GM12878 (cell line): ENCODE measurements at regions not wholly inside any gene's neighbourhood (a gene's known extent, or its start where the extent isn't known, plus 50 kb on each side); places are given as distances from the start of the nearest gene placed in this dataset.

Experiments
- ATAC-seq: fragments of 200-7000 bp; cut with Tn5 transposase; 3 replicates; pipeline ENCODE4 v1.9.1; 2020; ENCODE audit warnings: mild to moderate bottlenecking, moderate library complexity
- BruUV-seq: library from RNA; stranded (reverse); fragments of 400-500 nt; replicated peaks from 2 replicates; lab custom pipeline; 2021; lab: Mats Ljungman, UMichigan
- CTCF ChIA-PET: fragments of 300-600 bp; sonication (Branson Sonifier 250); formaldehyde crosslinking; extraction: SDS; loops from one replicate; lab custom pipeline; 2021; ENCODE audit warnings: inconsistent platforms; lab: Yijun Ruan, JAX
- POLR2A ChIA-PET: fragments of 350-600 bp; formaldehyde crosslinking; extraction: SDS; loops from one replicate; lab custom pipeline; 2021; ENCODE audit warnings: inconsistent platforms; lab: Charles Lee
- RAD21 ChIA-PET: fragments of 300-600 bp; sonication (Branson Sonifier 250); formaldehyde crosslinking; loops from one replicate; lab custom pipeline; 2023; ENCODE audit warnings: antibody characterized with exemption; ENCODE audit not compliant: unreplicated experiment; lab: Charles Lee
- SMC1A ChIA-PET: fragments of 300-600 bp; sonication (Branson Sonifier 250); formaldehyde crosslinking; loops from one replicate; lab custom pipeline; 2023; ENCODE audit not compliant: unreplicated experiment, uncharacterized antibody; lab: Charles Lee
- DNase-seq: peaks from one replicate; pipeline ENCODE4 v3.0.0-alpha.2; 2011; ENCODE audit warnings: low read depth, low spot score
- FAIRE-seq: peaks from 3 replicates; lab custom pipeline; 2011; peaks lifted over from hg19 to GRCh38; lab: Jason Lieb, UNC
- H2AFZ ChIP-seq: 2 replicates; pipeline ENCODE4 v1.6.0; 2011; ENCODE audit warnings: low read depth, low read length, control low read depth; ENCODE audit not compliant: control insufficient read depth
- H3K27ac ChIP-seq: 2 replicates; pipeline ENCODE4 v1.5.1; 2011; ENCODE audit warnings: control low read depth; ENCODE audit not compliant: control insufficient read depth, insufficient read depth
- H3K27me3 ChIP-seq, 2 experiments: replicated peaks in 1 of 2; 2 replicates each; pipeline versions ENCODE4 v1.6.0 to v1.6.1; 2011; ENCODE audit warnings: low read length in 1 of 2; ENCODE audit not compliant: control insufficient read depth in 2 of 2, insufficient read depth in 2 of 2
- H3K36me3 ChIP-seq, 2 experiments: 2 replicates each; pipeline ENCODE4 v1.5.1; 2011; ENCODE audit warnings: low read length in 1 of 2; ENCODE audit not compliant: control insufficient read depth in 2 of 2, insufficient read depth in 2 of 2
- H3K4me1 ChIP-seq: 2 replicates; pipeline ENCODE4 v1.6.1; 2011; ENCODE audit warnings: mild to moderate bottlenecking, low read length, moderate library complexity, mixed read lengths; ENCODE audit not compliant: control insufficient read depth, insufficient read depth
- H3K4me2 ChIP-seq: 2 replicates; pipeline ENCODE4 v1.6.0; 2011; ENCODE audit warnings: control low read depth; ENCODE audit not compliant: control insufficient read depth, insufficient read depth
- H3K4me3 ChIP-seq: fragments of 200-600 bp; sonication (generic); 2 replicates; pipeline ENCODE4 v1.5.1; 2016
- H3K79me2 ChIP-seq: 2 replicates; pipeline ENCODE4 v1.6.0; 2011; ENCODE audit warnings: low read length; ENCODE audit not compliant: control insufficient read depth, insufficient read depth
- H3K9ac ChIP-seq: 2 replicates; pipeline ENCODE4 v1.8.0; 2011; ENCODE audit warnings: low read length, control low read depth, mixed read lengths; ENCODE audit not compliant: control insufficient read depth, insufficient read depth
- H3K9me3 ChIP-seq: replicated peaks from 3 replicates; pipeline ENCODE4 v1.5.1; 2011; ENCODE audit warnings: mild to moderate bottlenecking, low read length; ENCODE audit not compliant: control insufficient read depth, insufficient read depth
- H4K20me1 ChIP-seq: 2 replicates; pipeline ENCODE4 v1.6.0; 2011; ENCODE audit not compliant: control insufficient read depth, insufficient read depth
- CBFB ChIP-seq: IDR thresholded peaks from 2 replicates; pipeline ENCODE4 v1.6.1; 2016; ENCODE audit warnings: antibody characterized with exemption, low read depth
- E2F8 ChIP-seq: fragments of 450-650 bp; IDR thresholded peaks from 2 replicates; pipeline ENCODE4 v1.6.1; 2018; ENCODE audit warnings: mild to moderate bottlenecking, low read depth, moderate library complexity; ENCODE audit not compliant: partially characterized antibody
- IKZF1 ChIP-seq: fragments of 450-650 bp; conservative IDR thresholded peaks from 2 replicates; pipeline ENCODE4 v1.6.1; 2017; ENCODE audit warnings: antibody characterized with exemption, mild to moderate bottlenecking
- MXI1 ChIP-seq: fragments of 150-350 bp; IDR thresholded peaks from 2 replicates; pipeline ENCODE4 v1.6.1; 2011; ENCODE audit warnings: low read depth, mild to moderate bottlenecking, inconsistent platforms, low read length, improper control_type of control experiment
- REST ChIP-seq: IDR thresholded peaks from 2 replicates; pipeline ENCODE4 v1.6.1; 2012; ENCODE audit warnings: mild to moderate bottlenecking, low read depth, low read length
- TCF12 ChIP-seq: IDR thresholded peaks from 2 replicates; pipeline ENCODE4 v1.6.1; 2011; ENCODE audit warnings: low read depth, mild to moderate bottlenecking, low read length
- USF1 ChIP-seq: IDR thresholded peaks from 2 replicates; pipeline ENCODE4 v1.6.1; 2011; ENCODE audit warnings: borderline replicate concordance, low read depth, mild to moderate bottlenecking, moderate library complexity, mixed read lengths, low read length; ENCODE audit not compliant: insufficient read depth; ENCODE audit errors: extremely low read length
- ZBTB11 ChIP-seq: fragments of 450-650 bp; formaldehyde crosslinking; IDR thresholded peaks from 2 replicates; pipeline ENCODE4 v1.5.0; 2022; ENCODE audit warnings: mild to moderate bottlenecking, missing genetic modification characterization
- ZBTB33 ChIP-seq: fragments of 450-650 bp; IDR thresholded peaks from 2 replicates; pipeline ENCODE4 v1.6.1; 2017; ENCODE audit warnings: mild to moderate bottlenecking
- ZNF274 ChIP-seq: IDR thresholded peaks from one replicate; pipeline ENCODE4 v1.8.0; 2011; ENCODE audit not compliant: insufficient read length, insufficient read depth
- ZNF622 ChIP-seq: fragments of 450-650 bp; IDR thresholded peaks from 2 replicates; pipeline ENCODE4 v1.6.1; 2017; ENCODE audit warnings: mild to moderate bottlenecking, inconsistent platforms
- WGBS: methylation state at CpG from one replicate; pipeline ENCODE4 v1.1.6; 2016; ENCODE audit warnings: low lambda C conversion rate; ENCODE audit not compliant: insufficient replicate concordance, insufficient coverage; ENCODE audit errors: missing lambda C conversion rate; 5-methylcytosine and 5-hydroxymethylcytosine counted together
- in situ Hi-C: fragments of 300-500 bp; cut with MboI; formaldehyde crosslinking; loops from 9 replicates; pipeline ENCODE4 v1.14.3; 2018; ENCODE audit warnings: mixed read lengths
- intact Hi-C: fragments of 100-400 bp; cut with micrococcal nuclease; formaldehyde crosslinking; loops from one replicate; pipeline ENCODE4 v1.14.2; 2022; ENCODE audit not compliant: unreplicated experiment

GRCh38 chr6:120875900-120876299 is 458.4 kb downstream of the TBC1D32 start:
- no peak overlapping the region for H2AFZ ChIP-seq
- CTCF ChIA-PET = no interaction called here
- TF ChIP-seq ZNF622 (no peak), REST (no peak), ZBTB33 (no peak), ZBTB11 (CRISPR knock-in tag) (no peak), E2F8 (no peak), IKZF1 (no peak), USF1 (no peak), CBFB (no peak), ZNF274 (no peak), TCF12 (no peak), MXI1 (no peak)
- TF ChIP-seq, all 136 proteins: peak for 0
- Histone ChIP-seq H3K4me1 (no peaks in the 10 kb centered on the region), H3K27ac (no peak overlapping the region), H3K4me3 (no peak overlapping the region), H3K36me3 (no peaks in the 10 kb centered on the region), H4K20me1 (no peaks in the 10 kb centered on the region), H3K27me3 (no peaks in the 10 kb centered on the region), H3K79me2 (no peaks in the 10 kb centered on the region), H3K9ac (no peak overlapping the region), H3K9me3 (no peaks in the 10 kb centered on the region), H3K4me2 (no peak overlapping the region)
- DNase-seq (no peak), FAIRE-seq (no peak), ATAC-seq (peak; percentile 64)
- WGBS = 0% methylated on average over 1 of the region's 1 CpG
- RAD21 ChIA-PET = no interaction called here
- SMC1A ChIA-PET = no interaction called here
- POLR2A ChIA-PET = no interaction called here
- intact Hi-C loops = no loop called here
- no TSS peak for BruUV-seq
- in situ Hi-C loops = no loop called here
